HG02938 (cell line): ENCODE measurements at regions not wholly inside any gene's neighbourhood (a gene's known extent, or its start where the extent isn't known, plus 50 kb on each side); places are given as distances from the start of the nearest gene placed in this dataset.

Experiments
- ATAC-seq: cut with Tn5 transposase; IDR thresholded peaks from one replicate; pipeline ENCODE4 v1.9.1; 2021; ENCODE audit warnings: mild to moderate bottlenecking, moderate library complexity; ENCODE audit not compliant: unreplicated experiment

DNA sequence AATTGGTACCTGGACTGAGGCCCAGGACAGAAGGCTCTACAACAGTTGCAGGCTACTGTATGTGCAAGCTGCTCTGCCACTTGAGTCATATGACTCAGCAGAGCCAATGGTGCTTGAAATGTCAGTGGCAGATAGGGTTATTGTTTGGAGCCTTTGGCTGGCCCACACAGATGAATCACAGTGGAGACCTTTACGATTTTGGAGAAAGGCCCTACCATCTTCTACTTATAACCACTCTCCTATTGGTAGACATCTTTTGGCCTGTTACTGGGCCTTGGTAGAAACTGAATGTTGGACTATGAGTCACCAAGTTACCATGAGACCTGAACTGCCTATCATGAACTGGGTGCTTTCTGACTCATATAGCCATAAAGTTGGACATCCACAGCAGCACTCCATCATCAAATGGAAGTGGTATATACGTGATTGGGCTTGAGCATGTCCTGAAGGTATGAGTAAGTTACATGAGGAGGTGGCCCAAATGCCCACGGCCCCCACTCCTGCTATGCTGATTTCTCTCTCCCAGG lies 88.9 kb upstream of the NRXN1 start:
- ATAC-seq = no peak

DNA sequence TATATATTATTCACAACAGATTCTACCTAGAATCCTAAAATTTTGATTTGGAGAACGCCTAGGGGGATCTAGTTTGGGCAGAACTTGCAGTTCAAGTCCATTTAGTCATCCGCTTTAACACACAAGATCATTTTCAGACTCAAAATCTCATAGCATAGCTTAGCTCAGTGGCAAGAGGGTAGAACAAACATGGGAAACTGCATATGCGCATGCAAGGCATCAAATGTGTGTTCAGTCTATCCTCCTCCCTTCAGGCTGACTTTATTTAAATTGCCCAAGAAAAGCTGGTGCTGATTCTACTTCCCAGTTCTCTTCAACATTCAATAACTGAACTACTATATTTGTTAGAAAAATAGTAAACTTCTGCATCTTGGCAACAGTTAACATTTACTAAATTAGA lies 79.6 kb upstream of the NRXN1 start:
- no peak for ATAC-seq

DNA sequence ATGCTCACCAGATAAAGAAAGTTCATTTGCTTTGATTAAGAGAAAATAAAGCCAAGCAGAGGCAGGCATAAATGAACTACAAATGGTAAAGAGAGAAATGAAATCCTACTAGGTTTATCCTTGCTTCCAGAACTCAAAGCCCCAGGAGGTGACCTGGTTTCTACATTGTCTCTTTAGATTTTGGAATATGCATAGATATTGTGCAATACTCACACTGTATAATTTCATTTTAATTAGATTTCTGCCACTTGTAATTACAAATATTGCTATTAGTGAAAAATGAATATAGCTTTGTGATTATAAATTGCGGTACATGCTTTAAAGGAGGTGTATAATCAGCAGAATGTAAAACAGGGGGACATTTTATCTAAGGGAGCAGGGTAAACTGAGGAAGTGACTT lies 76.9 kb upstream of the NRXN1 start:
- no peak for ATAC-seq

DNA sequence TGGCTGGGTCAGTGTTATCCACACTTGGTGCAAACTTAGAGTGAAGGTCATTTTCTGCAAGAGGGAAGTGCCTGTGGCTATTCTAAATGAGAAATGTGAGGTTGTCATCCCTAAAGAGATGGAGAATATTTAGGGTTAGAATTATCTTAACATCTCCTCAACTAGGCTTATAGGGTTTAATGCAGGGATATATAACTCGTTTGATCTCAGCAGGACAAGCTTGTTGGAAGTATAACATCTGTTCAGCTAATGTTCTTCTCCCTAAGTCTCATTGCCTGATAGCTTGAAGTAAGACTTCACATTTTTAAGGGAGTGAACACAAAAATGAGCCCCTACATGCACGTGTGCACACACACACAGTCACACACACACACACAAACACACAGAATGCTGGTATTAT lies 75.9 kb upstream of the NRXN1 start:
- no peak for ATAC-seq

DNA sequence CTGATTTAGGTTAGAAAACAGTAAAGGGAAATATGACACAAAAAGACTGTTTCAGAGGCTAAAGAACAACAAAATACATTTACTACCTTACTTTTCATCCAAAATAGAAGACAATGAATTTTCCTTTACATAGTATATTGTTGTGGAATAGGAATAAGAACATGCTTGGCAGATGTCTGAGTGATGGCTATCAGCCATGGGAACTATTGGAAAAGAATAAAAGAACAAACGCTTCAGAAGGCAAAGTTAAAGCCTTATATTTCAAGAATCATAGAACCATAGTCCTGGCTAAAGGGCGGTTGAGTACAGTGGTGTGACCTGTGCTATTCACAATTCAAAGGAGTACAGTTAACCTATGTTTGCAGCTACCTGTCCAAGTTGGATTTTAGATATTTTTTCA lies 73.9 kb upstream of the NRXN1 start:
- no peak for ATAC-seq

DNA sequence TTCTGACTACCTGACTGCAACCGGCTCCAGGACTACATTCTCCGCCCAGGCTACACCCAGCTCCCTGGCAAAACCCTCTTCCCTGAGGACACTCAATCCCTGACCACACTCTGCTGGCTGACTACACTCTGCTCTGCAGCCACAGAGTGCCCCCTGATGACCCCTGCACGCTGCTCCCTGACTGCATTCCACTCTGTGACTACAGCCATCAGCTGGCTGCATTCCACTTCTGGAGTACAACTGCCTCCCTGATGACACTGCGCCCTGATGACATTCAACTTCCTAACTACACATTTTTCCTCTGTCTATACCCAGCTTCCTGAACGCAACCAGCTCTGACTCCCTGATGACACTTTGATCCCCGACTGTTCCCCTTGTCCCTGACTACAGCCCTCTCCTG lies 71.3 kb upstream of the NRXN1 start:
- ATAC-seq = no peak

DNA sequence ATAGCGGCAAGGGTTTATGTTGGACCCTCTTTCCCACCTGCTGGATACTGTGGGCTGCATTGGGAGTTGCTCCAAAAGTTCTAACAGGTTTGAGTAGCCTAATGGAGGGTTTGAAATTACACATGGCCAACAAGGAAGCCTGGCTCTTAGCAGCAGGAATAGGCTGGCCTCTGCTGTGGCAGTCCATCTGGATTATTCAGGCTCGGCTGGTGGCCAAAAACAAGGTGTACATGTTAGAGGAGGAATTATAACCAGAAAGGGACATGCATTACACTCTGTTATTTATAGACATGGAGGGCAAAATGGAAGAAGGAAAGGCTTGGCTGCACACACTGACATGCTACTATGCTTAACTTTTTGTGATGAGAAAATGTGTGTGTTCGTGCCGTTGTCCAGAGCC lies 61.1 kb upstream of the NRXN1 start:
- no peak for ATAC-seq

DNA sequence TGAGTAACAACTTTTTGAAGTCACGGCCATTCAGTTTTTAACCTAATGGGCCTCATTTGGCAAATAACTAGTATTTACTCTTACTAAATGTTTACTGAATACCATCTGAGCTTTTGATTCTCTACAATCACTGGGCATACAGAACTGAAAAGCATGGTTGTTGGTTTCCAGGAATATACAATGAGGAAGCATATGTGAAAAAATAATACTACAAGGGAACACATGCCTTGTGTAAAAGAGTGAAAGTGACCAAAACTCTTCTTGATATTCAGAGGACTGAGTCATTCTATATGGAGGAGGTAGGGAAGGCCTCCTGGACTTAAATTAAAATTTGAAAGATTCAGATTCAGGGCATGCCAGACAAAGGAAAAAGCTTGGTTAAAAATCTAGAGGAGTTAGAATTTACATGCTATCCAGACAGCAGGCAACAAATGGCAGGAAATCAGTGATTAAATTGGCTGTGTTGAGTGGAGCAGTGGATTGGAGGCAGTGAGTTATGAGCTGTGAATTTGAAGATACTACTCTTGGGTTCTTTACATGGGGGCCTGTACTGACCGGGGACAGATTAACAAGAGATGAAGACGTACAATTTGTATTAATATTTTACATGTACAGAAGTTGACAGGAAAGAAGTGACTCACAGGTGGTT lies 53.6 kb upstream of the NRXN1 start:
- ATAC-seq = no peak

DNA sequence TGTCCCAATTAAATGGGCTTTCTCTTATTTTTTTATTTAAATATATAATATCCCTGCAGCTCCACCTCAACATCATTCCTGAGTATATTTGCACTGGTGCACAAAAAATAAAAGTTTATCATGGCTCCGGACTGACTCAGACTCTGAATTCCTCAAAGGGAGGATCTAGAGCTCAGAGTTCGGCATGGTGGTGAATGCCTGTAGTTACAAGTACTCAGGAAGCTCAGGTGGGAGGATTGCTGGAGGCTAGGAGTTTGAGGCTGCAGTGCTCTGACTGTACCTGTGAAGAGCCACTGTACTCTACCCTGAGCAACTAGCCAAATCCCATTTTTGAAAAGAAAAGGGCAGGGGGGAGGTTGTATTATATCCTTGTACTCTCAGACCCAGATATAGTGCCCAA lies 52.8 kb upstream of the NRXN1 start:
- no peak for ATAC-seq
